Peyer's patch (tissue), 4 donors: ENCODE measurements at regions not wholly inside any gene's neighbourhood (a gene's known extent, or its start where the extent isn't known, plus 50 kb on each side); places are given as distances from the start of the nearest gene placed in this dataset.

Experiments
- DNase-seq, 3 donors: peaks; one replicate each; pipeline ENCODE4 v3.0.0-alpha.2; 2017 to 2019
- H3K27ac ChIP-seq, 4 donors: fragments of 200-600 bp; sonication (generic); one replicate each; pipeline ENCODE4 v1.5.1; 2016 to 2019
- H3K27me3 ChIP-seq, 2 donors: fragments of 200-600 bp; sonication (generic); one replicate each; pipeline ENCODE4 v1.5.1; 2019
- H3K36me3 ChIP-seq, 3 donors: fragments of 200-600 bp; sonication (generic); one replicate each; pipeline ENCODE4 v1.5.1; 2016 to 2019
- H3K4me1 ChIP-seq, 4 donors: fragments of 200-600 bp; sonication (generic); one replicate each; pipeline ENCODE4 v1.5.1; 2016 to 2019
- H3K4me3 ChIP-seq, 4 donors: fragments of 200-600 bp; sonication (generic); 1 replicate in 3 of 4; 2 replicates in 1 of 4; pipeline ENCODE4 v1.5.1; 2016 to 2019; ENCODE audit warnings: mild to moderate bottlenecking in 1 of 4
- H3K9me3 ChIP-seq, 4 donors: fragments of 200-600 bp; sonication (generic); one replicate each; pipeline ENCODE4 v1.5.1; 2016 to 2019; ENCODE audit warnings: mild to moderate bottlenecking in 1 of 4
- POLR2A ChIP-seq, 2 donors: fragments of 450-650 bp; IDR thresholded peaks; one replicate each; pipeline ENCODE4 v1.5.1; 2017; ENCODE audit warnings: antibody characterized with exemption in 2 of 2, mild to moderate bottlenecking in 2 of 2, moderate library complexity in 2 of 2
- TF ChIP-seq, protein P1 (sequence below), 6 experiments: fragments of 450-650 bp in 4 of 6; fragments of 200-600 bp in 2 of 6; sonication (generic) in 1 of 6; IDR thresholded peaks; one replicate each; pipeline ENCODE4 v1.5.1; 2017 to 2019; ENCODE audit warnings: antibody characterized with exemption in 6 of 6, mild to moderate bottlenecking in 3 of 6, moderate library complexity in 1 of 6

DNA sequence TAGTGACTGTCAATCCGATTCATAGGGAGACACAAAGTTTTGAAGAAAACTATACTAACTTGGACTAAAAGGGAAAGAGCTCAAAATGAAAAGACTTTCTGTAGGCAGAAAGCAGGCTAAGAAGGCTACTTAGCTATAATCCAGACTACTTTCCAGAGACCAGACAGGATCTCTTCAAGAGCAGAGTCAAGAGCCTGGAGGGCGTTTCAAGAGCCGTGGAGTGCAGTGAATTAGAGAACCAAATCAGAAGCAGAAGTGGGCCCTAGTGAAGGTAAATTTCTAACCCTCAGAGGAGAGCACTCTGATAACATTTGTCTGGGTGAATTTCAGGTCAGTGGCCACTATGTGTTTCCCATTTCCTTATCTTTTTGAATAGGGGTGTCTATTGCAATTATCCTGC is 76.4 kb downstream of the CGGBP1 start:
- Histone ChIP-seq H3K9me3 (no peaks in the 10 kb centered on the region), H3K27ac (no peak overlapping the region)

DNA sequence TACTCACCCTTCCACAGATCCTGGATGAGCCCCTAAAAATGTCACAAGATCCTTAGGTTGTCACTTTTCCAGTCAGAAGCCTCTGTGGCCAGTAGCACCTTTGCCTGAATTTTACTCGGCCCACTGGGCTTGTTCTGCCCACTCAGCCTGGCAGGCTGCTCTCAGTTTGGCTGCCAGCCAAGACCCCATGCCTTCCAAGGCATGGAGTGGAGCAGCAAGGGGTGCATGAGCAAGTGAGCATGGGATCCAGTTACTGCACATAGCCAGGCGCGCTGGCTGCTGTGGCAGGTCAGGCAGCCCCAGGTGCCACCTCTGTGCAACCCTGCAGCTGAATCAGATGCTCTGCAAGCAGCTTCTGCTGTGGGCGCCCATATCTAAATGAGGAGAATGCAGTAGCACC is 79.3 kb downstream of the CGGBP1 start:
- Histone ChIP-seq H3K36me3 (no peaks in the 10 kb centered on the region), H3K4me1 (no peaks in the 10 kb centered on the region), H3K4me3 (no peak overlapping the region), H3K27me3 (no peaks in the 10 kb centered on the region), H3K9me3 (no peaks in the 10 kb centered on the region), H3K27ac (no peak overlapping the region)
- TF ChIP-seq, protein P1, sequence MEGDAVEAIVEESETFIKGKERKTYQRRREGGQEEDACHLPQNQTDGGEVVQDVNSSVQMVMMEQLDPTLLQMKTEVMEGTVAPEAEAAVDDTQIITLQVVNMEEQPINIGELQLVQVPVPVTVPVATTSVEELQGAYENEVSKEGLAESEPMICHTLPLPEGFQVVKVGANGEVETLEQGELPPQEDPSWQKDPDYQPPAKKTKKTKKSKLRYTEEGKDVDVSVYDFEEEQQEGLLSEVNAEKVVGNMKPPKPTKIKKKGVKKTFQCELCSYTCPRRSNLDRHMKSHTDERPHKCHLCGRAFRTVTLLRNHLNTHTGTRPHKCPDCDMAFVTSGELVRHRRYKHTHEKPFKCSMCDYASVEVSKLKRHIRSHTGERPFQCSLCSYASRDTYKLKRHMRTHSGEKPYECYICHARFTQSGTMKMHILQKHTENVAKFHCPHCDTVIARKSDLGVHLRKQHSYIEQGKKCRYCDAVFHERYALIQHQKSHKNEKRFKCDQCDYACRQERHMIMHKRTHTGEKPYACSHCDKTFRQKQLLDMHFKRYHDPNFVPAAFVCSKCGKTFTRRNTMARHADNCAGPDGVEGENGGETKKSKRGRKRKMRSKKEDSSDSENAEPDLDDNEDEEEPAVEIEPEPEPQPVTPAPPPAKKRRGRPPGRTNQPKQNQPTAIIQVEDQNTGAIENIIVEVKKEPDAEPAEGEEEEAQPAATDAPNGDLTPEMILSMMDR (IDR thresholded peaks at IDR 0.05): no peak
- no peak for TF ChIP-seq POLR2A (IDR thresholded peaks at IDR 0.05)
- DNase-seq: no peak

More for the DNA sequence above, 76.4 kb downstream of the CGGBP1 start:
- Histone ChIP-seq H3K36me3 (no peaks in the 10 kb centered on the region), H3K4me3 (no peak overlapping the region), H3K27me3 (no peaks in the 10 kb centered on the region), H3K4me1 (no peaks in the 10 kb centered on the region)
- no peak for DNase-seq
- no peak for TF ChIP-seq POLR2A (IDR thresholded peaks at IDR 0.05)
- TF ChIP-seq, protein P1 (IDR thresholded peaks at IDR 0.05): no peak

DNA sequence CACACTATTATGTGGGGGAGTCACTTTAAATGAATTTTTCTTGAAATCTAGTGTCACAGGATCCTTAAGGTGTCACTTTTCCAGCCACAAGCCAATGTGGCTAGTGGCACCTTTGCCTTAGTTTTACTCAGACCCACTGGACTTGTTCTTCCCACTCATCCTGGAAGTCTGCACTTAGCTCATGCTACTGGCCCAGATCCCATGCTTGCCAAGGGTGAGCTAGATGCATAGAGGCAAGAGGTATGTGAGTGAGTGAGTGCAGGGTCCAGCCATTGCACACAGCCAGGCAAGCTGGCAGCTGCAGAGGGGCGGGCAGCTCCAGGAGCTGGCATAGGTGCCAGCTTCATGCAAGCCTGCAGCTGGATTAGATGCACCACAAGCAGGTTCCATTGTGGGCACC is 81.0 kb downstream of the CGGBP1 start:
- Histone ChIP-seq H3K36me3 (no peaks in the 10 kb centered on the region), H3K4me3 (no peak overlapping the region), H3K27ac (no peak overlapping the region), H3K27me3 (no peaks in the 10 kb centered on the region), H3K9me3 (no peaks in the 10 kb centered on the region), H3K4me1 (no peaks in the 10 kb centered on the region)
- DNase-seq: no peak
- TF ChIP-seq, protein P1 (IDR thresholded peaks at IDR 0.05): no peak
- TF ChIP-seq POLR2A (IDR thresholded peaks at IDR 0.05): no peak

DNA sequence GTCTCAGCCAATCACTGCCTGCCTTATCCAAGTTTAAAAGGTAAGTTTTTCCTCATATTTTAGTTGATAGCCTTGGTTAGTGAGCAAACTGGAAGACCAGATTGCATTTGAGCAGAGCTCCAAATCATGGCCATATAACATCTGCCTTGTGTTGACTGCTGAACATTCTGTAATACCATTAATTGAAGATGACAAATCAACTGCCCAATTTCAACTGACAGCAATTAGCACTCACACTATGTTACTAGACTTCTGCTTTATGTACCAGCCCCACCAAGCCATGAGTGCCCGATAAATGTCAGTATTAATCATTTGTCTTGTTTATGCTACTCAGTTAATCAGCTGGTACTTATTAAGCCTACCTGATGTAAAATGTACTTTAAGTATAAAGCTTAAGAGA is 83.1 kb downstream of the CGGBP1 start:
- H3K27ac ChIP-seq: no peak overlapping the region
- TF ChIP-seq, protein P1 (IDR thresholded peaks at IDR 0.05): no peak
- TF ChIP-seq POLR2A (IDR thresholded peaks at IDR 0.05): no peak
- H3K9me3 ChIP-seq: no peaks in the 10 kb centered on the region
- no peak for DNase-seq
- no peaks in the 10 kb centered on the region for H3K36me3 ChIP-seq
- no peaks in the 10 kb centered on the region for H3K4me1 ChIP-seq
- no peak overlapping the region for H3K4me3 ChIP-seq
- no peaks in the 10 kb centered on the region for H3K27me3 ChIP-seq

DNA sequence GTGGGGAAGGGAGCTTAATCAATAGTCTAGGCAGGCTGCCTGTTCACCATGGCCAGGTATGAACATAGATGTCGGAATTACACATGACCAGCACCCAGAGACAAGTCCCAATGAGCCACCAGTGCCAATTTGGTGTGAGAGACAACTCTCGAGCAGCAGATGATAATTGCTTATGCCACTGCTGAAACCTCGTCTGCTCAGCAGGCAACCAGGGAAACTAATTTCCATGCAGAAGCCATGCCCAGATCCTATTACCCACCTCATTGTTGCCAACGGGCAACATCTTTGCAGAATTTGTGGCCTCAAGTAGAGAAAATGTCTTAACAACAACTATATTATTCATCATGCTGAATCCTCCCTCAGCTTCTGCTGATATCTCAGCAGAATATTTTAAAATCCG is 84.9 kb downstream of the CGGBP1 start:
- DNase-seq: no peak
- no peak for TF ChIP-seq POLR2A (IDR thresholded peaks at IDR 0.05)
- TF ChIP-seq, protein P1 (IDR thresholded peaks at IDR 0.05): no peak
- Histone ChIP-seq H3K27me3 (no peaks in the 10 kb centered on the region), H3K4me3 (no peak overlapping the region), H3K27ac (no peak overlapping the region), H3K36me3 (no peaks in the 10 kb centered on the region), H3K9me3 (no peaks in the 10 kb centered on the region), H3K4me1 (no peaks in the 10 kb centered on the region)

DNA sequence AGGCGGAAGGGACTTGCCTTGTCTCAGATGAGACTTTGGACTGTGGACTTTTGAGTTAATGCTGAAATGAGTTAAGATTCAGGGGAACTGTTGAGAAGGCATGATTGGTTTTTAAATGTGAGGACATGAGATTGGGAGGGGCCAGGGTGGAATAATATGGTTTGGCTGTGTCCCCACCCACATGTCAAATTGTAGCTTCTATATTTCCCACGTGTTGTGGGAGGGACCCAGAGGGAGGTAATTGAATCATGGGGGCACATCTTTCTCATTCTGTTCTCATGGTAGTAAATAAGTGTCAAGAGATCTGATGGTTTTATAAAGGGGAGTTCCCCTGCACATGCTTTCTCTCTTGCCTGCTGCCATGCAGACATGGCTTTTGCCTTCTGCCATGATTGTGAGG is 89.2 kb downstream of the CGGBP1 start:
- H3K27ac ChIP-seq: no peak overlapping the region
- no peak for DNase-seq
- no peaks in the 10 kb centered on the region for H3K9me3 ChIP-seq
- H3K4me3 ChIP-seq: no peak overlapping the region
- no peaks in the 10 kb centered on the region for H3K27me3 ChIP-seq
- H3K36me3 ChIP-seq: no peaks in the 10 kb centered on the region
- TF ChIP-seq, protein P1 (IDR thresholded peaks at IDR 0.05): no peak
- TF ChIP-seq POLR2A (IDR thresholded peaks at IDR 0.05): no peak
- no peaks in the 10 kb centered on the region for H3K4me1 ChIP-seq
